Esophagus muscularis mucosa (tissue), 4 donors: ENCODE measurements at regions not wholly inside any gene's neighbourhood (a gene's known extent, or its start where the extent isn't known, plus 50 kb on each side); places are given as distances from the start of the nearest gene placed in this dataset.

Experiments
- DNase-seq: peaks from one replicate; pipeline ENCODE4 v3.0.0-alpha.2; 2017; ENCODE audit errors: extremely low spot score
- H3K27ac ChIP-seq, 4 donors: fragments of 200-600 bp; sonication (generic); replicated peaks in 1 of 4; 1 replicate in 3 of 4; 2 replicates in 1 of 4; pipeline ENCODE4 v1.5.1; 2016 to 2019; ENCODE audit warnings: mild to moderate bottlenecking in 1 of 4
- H3K27me3 ChIP-seq, 4 donors: fragments of 200-600 bp; sonication (generic); one replicate each; pipeline versions ENCODE4 v1.5.1 to v1.6.0; 2016 to 2019
- H3K36me3 ChIP-seq, 4 donors: fragments of 200-600 bp; sonication (generic); one replicate each; pipeline ENCODE4 v1.5.1; 2016 to 2019
- H3K4me1 ChIP-seq, 4 donors: fragments of 200-600 bp; sonication (generic); one replicate each; pipeline ENCODE4 v1.5.1; 2016 to 2019
- H3K4me3 ChIP-seq, 4 donors: fragments of 200-600 bp; sonication (generic); 1 replicate in 2 of 4; 2 replicates in 2 of 4; pipeline ENCODE4 v1.5.1; 2016 to 2019; ENCODE audit warnings: mild to moderate bottlenecking in 4 of 4, moderate library complexity in 1 of 4
- H3K9me3 ChIP-seq, 4 donors: fragments of 200-600 bp; sonication (generic); 1 replicate in 3 of 4; 2 replicates in 1 of 4; pipeline ENCODE4 v1.5.1; 2016 to 2019
- EP300 ChIP-seq: sonication (generic); formaldehyde crosslinking; IDR thresholded peaks from one replicate; pipeline ENCODE4 v1.6.1; 2017; ENCODE audit warnings: antibody characterized with exemption
- POLR2A ChIP-seq: fragments of 450-650 bp; IDR thresholded peaks from one replicate; pipeline ENCODE4 v1.6.1; 2017; ENCODE audit warnings: antibody characterized with exemption, moderate library complexity, mild to moderate bottlenecking, low read depth
- POLR2AphosphoS5 ChIP-seq, 2 donors: sonication (generic); formaldehyde crosslinking; IDR thresholded peaks; one replicate each; pipeline ENCODE4 v1.6.1; 2017; ENCODE audit warnings: antibody characterized with exemption in 2 of 2
- WGBS: methylation state at CpG from one replicate; pipeline ENCODE4 v1.1.5; 2018; 5-methylcytosine and 5-hydroxymethylcytosine counted together
- intact Hi-C: fragments of 100-400 bp; cut with DNase I; formaldehyde crosslinking; loops from one replicate; pipeline ENCODE4 v1.15.1; 2023
- TF ChIP-seq, protein P1 (sequence below), 3 experiments: fragments of 200-600 bp in 2 of 3; fragments of 450-650 bp in 1 of 3; sonication (generic) in 2 of 3; IDR thresholded peaks; one replicate each; pipeline ENCODE4 v1.5.1; 2017 to 2019; ENCODE audit warnings: antibody characterized with exemption in 3 of 3, mild to moderate bottlenecking in 2 of 3, moderate library complexity in 1 of 3

DNA sequence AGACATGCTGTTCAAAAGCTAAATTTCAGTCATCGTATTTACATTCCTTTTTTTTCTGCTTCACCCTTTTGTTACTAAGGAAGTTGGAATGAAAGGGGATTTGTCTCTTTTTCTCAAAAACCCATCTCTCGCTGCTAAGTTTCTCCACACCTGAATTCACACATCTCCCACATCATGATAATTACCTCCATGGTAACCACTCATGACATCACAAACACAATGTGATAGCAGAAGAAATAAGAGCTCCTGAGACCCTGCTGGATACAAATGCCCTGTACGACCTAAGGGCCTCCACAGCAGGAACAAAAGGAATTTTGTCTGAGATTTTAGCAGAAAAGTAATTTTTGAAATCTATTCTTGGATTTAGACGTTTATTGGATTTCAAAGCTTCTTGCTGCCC lies 82.6 kb upstream of the GNAO1 start:
- no peaks in the 10 kb centered on the region for H3K9me3 ChIP-seq
- DNase-seq = no peak
- H3K27me3 ChIP-seq = no peaks in the 10 kb centered on the region
- no peak overlapping the region for H3K27ac ChIP-seq
- TF ChIP-seq EP300 (no peak), POLR2A (no peak), POLR2AphosphoS5 (IDR thresholded peaks at IDR 0.05) (no peak)
- TF ChIP-seq, protein P1, sequence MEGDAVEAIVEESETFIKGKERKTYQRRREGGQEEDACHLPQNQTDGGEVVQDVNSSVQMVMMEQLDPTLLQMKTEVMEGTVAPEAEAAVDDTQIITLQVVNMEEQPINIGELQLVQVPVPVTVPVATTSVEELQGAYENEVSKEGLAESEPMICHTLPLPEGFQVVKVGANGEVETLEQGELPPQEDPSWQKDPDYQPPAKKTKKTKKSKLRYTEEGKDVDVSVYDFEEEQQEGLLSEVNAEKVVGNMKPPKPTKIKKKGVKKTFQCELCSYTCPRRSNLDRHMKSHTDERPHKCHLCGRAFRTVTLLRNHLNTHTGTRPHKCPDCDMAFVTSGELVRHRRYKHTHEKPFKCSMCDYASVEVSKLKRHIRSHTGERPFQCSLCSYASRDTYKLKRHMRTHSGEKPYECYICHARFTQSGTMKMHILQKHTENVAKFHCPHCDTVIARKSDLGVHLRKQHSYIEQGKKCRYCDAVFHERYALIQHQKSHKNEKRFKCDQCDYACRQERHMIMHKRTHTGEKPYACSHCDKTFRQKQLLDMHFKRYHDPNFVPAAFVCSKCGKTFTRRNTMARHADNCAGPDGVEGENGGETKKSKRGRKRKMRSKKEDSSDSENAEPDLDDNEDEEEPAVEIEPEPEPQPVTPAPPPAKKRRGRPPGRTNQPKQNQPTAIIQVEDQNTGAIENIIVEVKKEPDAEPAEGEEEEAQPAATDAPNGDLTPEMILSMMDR (IDR thresholded peaks at IDR 0.05) = no peak
- H3K36me3 ChIP-seq = no peaks in the 10 kb centered on the region
- no peaks in the 10 kb centered on the region for H3K4me1 ChIP-seq
- 55% methylated on average over 4 of the region's 4 CpGs for WGBS
- H3K4me3 ChIP-seq = no peak overlapping the region
- intact Hi-C loops = no loop called here

DNA sequence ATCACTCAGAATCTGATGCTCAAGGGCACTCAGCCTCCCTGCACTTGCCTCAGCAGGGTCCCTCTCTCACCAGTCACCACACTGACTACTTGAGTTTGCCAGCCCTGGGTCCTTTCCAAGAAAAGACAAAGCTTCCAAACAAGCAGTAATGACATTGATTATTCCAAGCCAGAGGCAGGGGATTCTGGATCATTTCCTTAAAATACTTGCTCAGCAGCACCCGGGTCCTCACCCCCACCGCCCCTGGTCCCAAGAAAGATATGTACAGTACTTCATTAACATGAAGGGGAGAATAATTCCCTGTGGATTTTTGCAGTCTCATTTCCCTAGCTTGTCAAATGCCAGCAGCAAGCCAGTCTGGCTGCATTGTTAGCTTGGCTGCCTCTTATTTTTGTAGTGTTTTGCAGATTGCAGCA lies 83.2 kb upstream of the GNAO1 start:
- Histone ChIP-seq H3K4me1 (no peaks in the 10 kb centered on the region), H3K4me3 (no peak overlapping the region), H3K9me3 (no peaks in the 10 kb centered on the region), H3K36me3 (no peaks in the 10 kb centered on the region), H3K27ac (no peak overlapping the region), H3K27me3 (no peaks in the 10 kb centered on the region)
- peak; percentile 84 for DNase-seq
- TF ChIP-seq EP300 (no peak), POLR2A (no peak), POLR2AphosphoS5 (IDR thresholded peaks at IDR 0.05) (no peak)
- TF ChIP-seq, protein P1 (IDR thresholded peaks at IDR 0.05) = no peak
- intact Hi-C loops = no loop called here
- 56% methylated on average over 2 of the region's 2 CpGs for WGBS

DNA sequence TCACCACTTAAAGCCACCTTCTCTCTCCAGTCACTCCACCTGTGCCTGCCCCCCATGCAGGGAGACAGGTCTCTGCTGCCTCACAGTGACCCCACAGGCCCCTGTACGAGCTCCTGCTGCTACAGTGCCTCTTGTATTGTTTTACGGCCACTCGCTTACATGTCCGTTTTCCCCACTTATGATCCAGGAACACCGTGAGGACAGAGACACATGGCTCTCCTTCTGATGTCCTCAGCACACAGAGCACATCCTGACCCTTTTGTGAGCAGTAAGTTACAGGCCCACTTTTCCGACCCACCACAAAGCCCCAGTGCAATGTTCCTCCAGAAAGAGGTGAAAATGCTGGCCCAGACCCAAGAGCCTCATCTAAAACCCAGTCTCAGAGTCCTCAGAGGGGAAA lies 84.8 kb upstream of the GNAO1 start:
- intact Hi-C loops = no loop called here
- peak; percentile 86 for DNase-seq
- H3K27me3 ChIP-seq = no peaks in the 10 kb centered on the region
- WGBS = 91% methylated on average over 6 of the region's 6 CpGs
- peaks cover 4 to 14% (median 12%) of the 10 kb centered on the region in 4 donors for H3K4me1 ChIP-seq
- H3K4me3 ChIP-seq = no peak overlapping the region
- H3K27ac ChIP-seq = no peak overlapping the region
- no peak for TF ChIP-seq POLR2A
- no peak for TF ChIP-seq POLR2AphosphoS5 (IDR thresholded peaks at IDR 0.05)
- TF ChIP-seq, protein P1 (IDR thresholded peaks at IDR 0.05) = no peak
- TF ChIP-seq EP300 = no peak
- no peaks in the 10 kb centered on the region for H3K9me3 ChIP-seq
- no peaks in the 10 kb centered on the region for H3K36me3 ChIP-seq

DNA sequence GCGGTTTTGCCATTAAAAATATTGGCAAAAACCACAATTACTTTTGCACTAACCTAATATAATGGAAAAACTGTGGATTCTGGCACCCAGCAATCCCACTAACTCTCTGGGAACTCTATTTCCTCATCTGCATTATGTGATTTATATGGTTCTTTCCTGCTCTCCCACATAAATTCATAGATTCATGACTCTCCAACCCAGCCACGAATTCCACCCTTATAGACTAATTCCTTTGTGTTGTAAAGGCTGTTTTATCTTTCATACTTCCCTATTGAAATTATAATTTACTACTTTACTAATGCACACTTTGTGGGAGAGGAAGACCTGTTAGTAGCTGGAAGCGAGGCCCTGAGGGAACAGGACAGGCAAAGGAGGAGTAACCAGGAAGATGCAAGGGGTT lies 88.4 kb upstream of the GNAO1 start:
- TF ChIP-seq POLR2AphosphoS5 (IDR thresholded peaks at IDR 0.05) (no peak), EP300 (no peak), POLR2A (no peak)
- TF ChIP-seq, protein P1 (IDR thresholded peaks at IDR 0.05) = no peak
- no peaks in the 10 kb centered on the region for H3K9me3 ChIP-seq
- WGBS = 71% methylated on average over 3 of the region's 3 CpGs
- H3K36me3 ChIP-seq = no peaks in the 10 kb centered on the region
- peak; percentile 2 for DNase-seq
- H3K4me3 ChIP-seq = no peak overlapping the region
- H3K4me1 ChIP-seq = peaks cover 6 to 17% (median 14%) of the 10 kb centered on the region in 4 donors
- H3K27ac ChIP-seq = no peak overlapping the region
- peaks cover 0 to 3% (median 0%) of the 10 kb centered on the region in 4 donors for H3K27me3 ChIP-seq
- intact Hi-C loops = no loop called here

DNA sequence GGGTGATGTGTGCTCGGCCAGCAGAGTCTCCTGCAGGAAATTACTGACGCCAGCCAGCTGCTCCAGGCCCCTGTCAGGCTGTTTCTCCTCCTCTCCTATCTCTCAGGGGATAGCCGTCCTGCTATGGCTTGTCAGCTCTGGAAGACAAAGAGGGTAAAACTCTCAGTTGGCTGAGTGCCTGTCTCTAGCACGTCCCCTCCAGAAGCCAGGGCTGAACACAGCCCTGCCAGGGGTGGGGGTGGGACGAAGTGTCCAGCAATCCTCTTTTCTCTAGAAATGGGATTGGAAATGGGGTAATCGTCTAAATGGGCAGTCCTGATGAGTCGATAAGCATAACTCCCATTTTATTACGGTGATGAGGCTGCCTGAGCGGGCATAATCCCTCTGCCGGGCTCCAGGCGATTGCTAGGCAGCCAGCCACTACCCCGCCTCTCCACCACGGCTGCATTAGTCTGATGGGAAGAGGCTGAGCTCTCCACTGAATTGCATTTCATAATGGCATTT lies 89.1 kb upstream of the GNAO1 start:
- peaks cover 0 to 3% (median 0%) of the 10 kb centered on the region in 4 donors for H3K27me3 ChIP-seq
- H3K36me3 ChIP-seq = no peaks in the 10 kb centered on the region
- peak overlapping the region in 2 of 4 donors; percentile 53 to 56 for H3K27ac ChIP-seq
- intact Hi-C loops = no loop called here
- TF ChIP-seq EP300 = no peak
- TF ChIP-seq, protein P1 (IDR thresholded peaks at IDR 0.05) = no peak
- peak in 1 of 2 donors; percentile 23 for TF ChIP-seq POLR2AphosphoS5 (IDR thresholded peaks at IDR 0.05)
- peak overlapping the region; percentile 19 to 39 (median 24) for H3K4me3 ChIP-seq
- peak; percentile 92 for DNase-seq
- H3K4me1 ChIP-seq = peaks cover 6 to 17% (median 14%) of the 10 kb centered on the region in 4 donors
- H3K9me3 ChIP-seq = no peaks in the 10 kb centered on the region
- whole genome bisulfite sequencing = 16% methylated on average over 10 of the region's 13 CpGs
